ENCODE measurements at regions not wholly inside any gene's neighbourhood (a gene's known extent, or its start where the extent isn't known, plus 50 kb on each side); places are given as distances from the start of the nearest gene placed in this dataset.

DNA sequence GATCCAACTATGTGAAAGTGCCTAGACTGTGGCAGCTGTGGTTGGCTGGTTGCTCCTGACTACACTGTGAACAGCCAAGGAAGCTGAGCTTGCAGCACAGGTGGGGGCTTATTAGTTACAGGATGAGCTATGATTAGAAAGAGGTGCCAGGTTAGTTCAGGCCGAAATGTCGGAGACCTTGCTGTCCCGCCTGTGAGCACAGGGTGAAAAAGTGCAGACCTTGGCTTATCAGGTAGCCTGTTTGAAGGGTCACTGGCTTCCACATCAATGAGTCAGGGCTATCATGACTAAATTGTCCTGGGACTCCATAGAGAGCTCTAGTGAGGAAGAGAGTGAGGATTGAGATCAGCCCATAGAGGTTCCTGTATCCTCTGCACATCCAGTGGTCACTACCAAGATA is 114.3 kb upstream of the PLPPR1 start:
- TF ChIP-seq POLR2AphosphoS5 (IDR thresholded peaks at IDR 0.05): no peak
- TF ChIP-seq, protein P1, sequence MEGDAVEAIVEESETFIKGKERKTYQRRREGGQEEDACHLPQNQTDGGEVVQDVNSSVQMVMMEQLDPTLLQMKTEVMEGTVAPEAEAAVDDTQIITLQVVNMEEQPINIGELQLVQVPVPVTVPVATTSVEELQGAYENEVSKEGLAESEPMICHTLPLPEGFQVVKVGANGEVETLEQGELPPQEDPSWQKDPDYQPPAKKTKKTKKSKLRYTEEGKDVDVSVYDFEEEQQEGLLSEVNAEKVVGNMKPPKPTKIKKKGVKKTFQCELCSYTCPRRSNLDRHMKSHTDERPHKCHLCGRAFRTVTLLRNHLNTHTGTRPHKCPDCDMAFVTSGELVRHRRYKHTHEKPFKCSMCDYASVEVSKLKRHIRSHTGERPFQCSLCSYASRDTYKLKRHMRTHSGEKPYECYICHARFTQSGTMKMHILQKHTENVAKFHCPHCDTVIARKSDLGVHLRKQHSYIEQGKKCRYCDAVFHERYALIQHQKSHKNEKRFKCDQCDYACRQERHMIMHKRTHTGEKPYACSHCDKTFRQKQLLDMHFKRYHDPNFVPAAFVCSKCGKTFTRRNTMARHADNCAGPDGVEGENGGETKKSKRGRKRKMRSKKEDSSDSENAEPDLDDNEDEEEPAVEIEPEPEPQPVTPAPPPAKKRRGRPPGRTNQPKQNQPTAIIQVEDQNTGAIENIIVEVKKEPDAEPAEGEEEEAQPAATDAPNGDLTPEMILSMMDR (IDR thresholded peaks at IDR 0.05): no peak
- TF ChIP-seq POLR2A (IDR thresholded peaks at IDR 0.05): no peak
- no peak for TF ChIP-seq EP300 (IDR thresholded peaks at IDR 0.05)

Data from suprapubic skin (tissue), 4 donors.